ENCODE measurements at regions not wholly inside any gene's neighbourhood (a gene's known extent, or its start where the extent isn't known, plus 50 kb on each side); places are given as distances from the start of the nearest gene placed in this dataset.
A peak's percentile ranks its signal among the peaks of the same experiment; 100 is the strongest.

GRCh38 chr6:79431537-79431933 lies 105.7 kb downstream of the LCA5 start:
- ATAC-seq, result no peak
- intact Hi-C loops (cut with micrococcal nuclease), result no loop called here
- no peak for DNase-seq

GRCh38 chr6:79430913-79431536 lies 106.2 kb downstream of the LCA5 start:
- DNase-seq (no peak), ATAC-seq (no peak)
- intact Hi-C loops (cut with micrococcal nuclease), result no loop called here

- intact Hi-C loops (cut with micrococcal nuclease), result no loop called here
- ATAC-seq (no peak), DNase-seq (no peak)
These were observed 109.5 kb downstream of the LCA5 start for GRCh38 chr6:79427721-79428120.

GRCh38 chr6:79426625-79427278 lies 110.5 kb downstream of the LCA5 start:
- DNase-seq (no peak), ATAC-seq (no peak)
- intact Hi-C loops (cut with micrococcal nuclease), result no loop called here

- intact Hi-C loops (cut with micrococcal nuclease), result no loop called here
- DNase-seq (no peak), ATAC-seq (no peak)
These were observed 111.5 kb downstream of the LCA5 start for GRCh38 chr6:79425589-79426311.

- DNase-seq (no peak), ATAC-seq (no peak)
- intact Hi-C loops (cut with micrococcal nuclease), result no loop called here
These were observed 114.0 kb downstream of the LCA5 start for GRCh38 chr6:79423216-79423615.

- DNase-seq (no peak), ATAC-seq (no peak)
- intact Hi-C loops (cut with micrococcal nuclease), result no loop called here
These were observed 114.6 kb downstream of the LCA5 start for GRCh38 chr6:79422666-79423065.

GRCh38 chr6:79421707-79422484 lies 115.3 kb downstream of the LCA5 start:
- DNase-seq, result no peak
- intact Hi-C loops (cut with micrococcal nuclease), result no loop called here
- ATAC-seq, result peak; percentile 51

- ATAC-seq (no peak), DNase-seq (no peak)
- intact Hi-C loops (cut with micrococcal nuclease), result no loop called here
These were observed 116.2 kb downstream of the LCA5 start for GRCh38 chr6:79421001-79421411.

GRCh38 chr6:79420054-79420453 lies 117.2 kb downstream of the LCA5 start:
- ATAC-seq (no peak), DNase-seq (no peak)
- intact Hi-C loops (cut with micrococcal nuclease), result no loop called here

GRCh38 chr6:79416931-79417330 lies 120.3 kb downstream of the LCA5 start:
- no peak for ATAC-seq
- DNase-seq, result no peak
- intact Hi-C loops (cut with micrococcal nuclease), result no loop called here

GRCh38 chr6:79413562-79414002 lies 123.6 kb downstream of the LCA5 start:
- ATAC-seq (no peak), DNase-seq (no peak)
- intact Hi-C loops (cut with micrococcal nuclease), result no loop called here

- intact Hi-C loops (cut with micrococcal nuclease), result no loop called here
- no peak for ATAC-seq
- no peak for DNase-seq
These were observed 126.4 kb downstream of the LCA5 start for GRCh38 chr6:79410806-79411205.

GRCh38 chr6:79408256-79408974 lies 128.8 kb downstream of the LCA5 start:
- no peak for DNase-seq
- no peak for ATAC-seq
- intact Hi-C loops (cut with micrococcal nuclease), result no loop called here

GRCh38 chr6:79404677-79405076 lies 132.6 kb downstream of the LCA5 start:
- peak; percentile 27 for DNase-seq
- intact Hi-C loops (cut with micrococcal nuclease), result no loop called here
- no peak for ATAC-seq

- intact Hi-C loops (cut with micrococcal nuclease), result no loop called here
- ATAC-seq (no peak), DNase-seq (no peak)
These were observed 133.0 kb downstream of the LCA5 start for GRCh38 chr6:79404261-79404660.

GRCh38 chr6:79403563-79403962 lies 133.7 kb downstream of the LCA5 start:
- DNase-seq (no peak), ATAC-seq (no peak)
- intact Hi-C loops (cut with micrococcal nuclease), result no loop called here

GRCh38 chr6:79403086-79403485 lies 134.1 kb downstream of the LCA5 start:
- ATAC-seq (no peak), DNase-seq (no peak)
- intact Hi-C loops (cut with micrococcal nuclease), result no loop called here

- intact Hi-C loops (cut with micrococcal nuclease), result no loop called here
- ATAC-seq, result no peak
- DNase-seq, result no peak
These were observed 137.7 kb downstream of the LCA5 start for GRCh38 chr6:79399499-79399898.

Measured in left ventricle myocardium superior (tissue), 1 donor.